Cardiac muscle cell (in vitro differentiated cells and primary cell): ENCODE measurements at regions not wholly inside any gene's neighbourhood (a gene's known extent, or its start where the extent isn't known, plus 50 kb on each side); places are given as distances from the start of the nearest gene placed in this dataset.

Experiments
- DNase-seq, 2 donors: peaks; one replicate each; pipeline versions ENCODE4 v3.0.0 to v3.0.0-alpha.2; 2010 to 2017; ENCODE audit warnings: low read depth in 1 of 2, low spot score in 1 of 2
- H3K27ac ChIP-seq: fragments of 200-600 bp; sonication (generic); 2 replicates; pipeline ENCODE4 v1.5.1; 2016
- H3K27me3 ChIP-seq: fragments of 200-600 bp; sonication (generic); 2 replicates; pipeline ENCODE4 v1.6.0; 2016; ENCODE audit warnings: control low read depth
- H3K36me3 ChIP-seq: fragments of 200-600 bp; sonication (generic); 2 replicates; pipeline ENCODE4 v1.5.1; 2016; ENCODE audit warnings: control low read depth
- H3K4me1 ChIP-seq: fragments of 200-600 bp; sonication (generic); 2 replicates; pipeline ENCODE4 v1.8.1; 2017; ENCODE audit warnings: low read depth, mild to moderate bottlenecking, mixed run types
- H3K4me3 ChIP-seq: fragments of 200-600 bp; sonication (generic); 2 replicates; pipeline ENCODE4 v1.5.1; 2016; ENCODE audit warnings: mild to moderate bottlenecking
- H3K9me3 ChIP-seq: fragments of 200-600 bp; sonication (generic); 2 replicates; pipeline ENCODE4 v1.5.1; 2017; ENCODE audit warnings: low read depth, mild to moderate bottlenecking, control low read depth
- TF ChIP-seq, protein P1 (sequence below): IDR thresholded peaks from 2 replicates; pipeline ENCODE4 v1.5.1; 2012; ENCODE audit warnings: low read depth, mild to moderate bottlenecking, low read length

DNA sequence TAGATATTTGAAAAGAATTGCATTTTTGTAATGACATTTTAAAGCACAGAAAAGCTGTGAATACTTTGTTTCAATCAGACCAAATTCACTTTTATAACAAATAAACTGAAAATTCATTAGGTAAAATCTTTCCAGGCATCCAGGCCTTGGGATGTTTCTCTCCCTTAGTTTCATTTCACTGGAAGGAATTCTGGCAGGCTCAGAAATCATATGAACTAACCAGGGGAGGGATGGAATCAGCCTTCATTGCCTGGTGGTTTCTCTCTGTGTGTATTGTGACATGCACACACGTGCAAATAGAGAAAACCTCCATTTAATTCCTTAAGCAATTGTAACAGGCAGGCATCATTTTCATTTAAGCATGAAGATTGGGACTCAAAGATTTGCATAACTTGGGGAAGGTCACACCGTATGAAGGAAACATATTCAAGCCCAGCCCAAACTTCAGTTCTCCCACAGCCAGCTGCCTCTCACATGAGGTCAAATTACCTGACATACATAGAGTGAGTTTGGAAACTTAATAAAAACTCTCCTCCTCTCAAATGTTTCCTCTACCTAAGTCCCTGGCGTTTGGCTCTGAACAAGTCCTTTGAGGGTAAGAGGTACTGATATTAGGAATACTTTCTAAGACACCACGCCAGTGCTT is 376.1 kb upstream of the MCTP2 start:
- Histone ChIP-seq H3K36me3 (no peaks in the 10 kb centered on the region), H3K27me3 (no peaks in the 10 kb centered on the region), H3K4me1 (no peaks in the 10 kb centered on the region), H3K4me3 (no peak overlapping the region), H3K9me3 (no peaks in the 10 kb centered on the region), H3K27ac (no peak overlapping the region)
- TF ChIP-seq, protein P1, sequence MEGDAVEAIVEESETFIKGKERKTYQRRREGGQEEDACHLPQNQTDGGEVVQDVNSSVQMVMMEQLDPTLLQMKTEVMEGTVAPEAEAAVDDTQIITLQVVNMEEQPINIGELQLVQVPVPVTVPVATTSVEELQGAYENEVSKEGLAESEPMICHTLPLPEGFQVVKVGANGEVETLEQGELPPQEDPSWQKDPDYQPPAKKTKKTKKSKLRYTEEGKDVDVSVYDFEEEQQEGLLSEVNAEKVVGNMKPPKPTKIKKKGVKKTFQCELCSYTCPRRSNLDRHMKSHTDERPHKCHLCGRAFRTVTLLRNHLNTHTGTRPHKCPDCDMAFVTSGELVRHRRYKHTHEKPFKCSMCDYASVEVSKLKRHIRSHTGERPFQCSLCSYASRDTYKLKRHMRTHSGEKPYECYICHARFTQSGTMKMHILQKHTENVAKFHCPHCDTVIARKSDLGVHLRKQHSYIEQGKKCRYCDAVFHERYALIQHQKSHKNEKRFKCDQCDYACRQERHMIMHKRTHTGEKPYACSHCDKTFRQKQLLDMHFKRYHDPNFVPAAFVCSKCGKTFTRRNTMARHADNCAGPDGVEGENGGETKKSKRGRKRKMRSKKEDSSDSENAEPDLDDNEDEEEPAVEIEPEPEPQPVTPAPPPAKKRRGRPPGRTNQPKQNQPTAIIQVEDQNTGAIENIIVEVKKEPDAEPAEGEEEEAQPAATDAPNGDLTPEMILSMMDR, result no peak
- DNase-seq, result no peak

DNA sequence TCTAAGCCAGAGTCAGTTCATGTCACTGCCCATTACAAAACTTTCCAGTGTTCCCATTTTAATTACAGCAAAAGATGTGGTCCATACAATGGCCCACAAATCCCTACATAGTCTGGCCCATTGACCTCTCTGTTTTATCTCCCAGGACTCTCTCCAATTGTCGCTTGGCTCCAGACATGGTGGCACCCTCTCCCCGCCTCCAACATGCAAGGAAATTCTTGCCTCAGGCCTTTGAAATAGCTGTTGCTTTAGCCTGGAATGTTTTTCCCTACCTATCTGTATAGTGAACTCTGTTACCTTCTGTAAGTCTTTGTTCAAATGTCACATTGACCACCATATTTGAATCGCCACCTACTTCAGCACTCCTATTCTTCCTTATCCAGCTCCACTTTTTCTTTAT is 377.3 kb upstream of the MCTP2 start:
- Histone ChIP-seq H3K27me3 (no peaks in the 10 kb centered on the region), H3K9me3 (no peaks in the 10 kb centered on the region), H3K4me3 (no peak overlapping the region), H3K27ac (no peak overlapping the region), H3K4me1 (no peaks in the 10 kb centered on the region), H3K36me3 (no peaks in the 10 kb centered on the region)
- TF ChIP-seq, protein P1, result no peak
- no peak for DNase-seq

DNA sequence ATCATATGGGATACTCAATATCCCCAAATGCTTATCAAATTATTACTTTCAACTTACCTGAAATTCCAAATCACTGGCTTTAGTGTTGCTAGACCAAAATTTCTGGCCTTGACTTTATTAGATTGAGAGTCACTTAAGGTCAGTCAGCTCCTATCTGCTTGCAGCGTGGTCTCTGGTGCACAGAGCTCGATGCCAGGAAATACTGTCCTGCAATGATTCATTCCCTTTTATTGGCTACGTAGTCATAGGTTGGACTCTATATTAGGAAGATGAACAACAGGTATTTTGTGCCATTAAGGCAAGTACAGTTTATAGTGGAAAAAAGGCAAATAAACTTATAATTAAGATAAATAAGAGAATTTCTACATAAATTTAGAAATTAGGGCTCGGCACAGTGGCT is 378.6 kb upstream of the MCTP2 start:
- Histone ChIP-seq H3K36me3 (no peaks in the 10 kb centered on the region), H3K27ac (no peak overlapping the region), H3K4me3 (no peak overlapping the region), H3K9me3 (no peaks in the 10 kb centered on the region), H3K27me3 (no peaks in the 10 kb centered on the region), H3K4me1 (no peaks in the 10 kb centered on the region)
- TF ChIP-seq, protein P1, result no peak
- no peak for DNase-seq

DNA sequence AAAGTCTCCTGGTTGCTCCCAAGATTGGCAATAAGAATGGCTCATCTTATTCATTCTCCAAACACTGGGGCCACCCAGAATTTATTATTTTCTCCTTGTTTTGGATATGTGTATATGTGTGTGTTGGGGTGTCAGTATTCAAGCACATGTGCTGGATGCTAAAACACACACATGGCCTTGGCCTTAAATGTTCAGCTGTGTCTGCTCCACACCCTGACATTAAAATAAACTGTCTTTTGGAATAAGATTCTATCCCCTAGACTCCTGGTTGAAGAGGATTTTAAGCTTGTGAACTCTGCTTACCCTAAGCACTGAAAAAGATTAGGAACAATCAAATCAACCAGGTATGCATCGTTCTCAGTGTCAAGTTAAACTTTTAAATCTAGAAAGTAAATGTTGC is 382.9 kb upstream of the MCTP2 start:
- no peaks in the 10 kb centered on the region for H3K36me3 ChIP-seq
- DNase-seq, result no peak
- TF ChIP-seq, protein P1, result no peak
- H3K27me3 ChIP-seq, result no peaks in the 10 kb centered on the region
- no peaks in the 10 kb centered on the region for H3K4me1 ChIP-seq
- H3K4me3 ChIP-seq, result no peak overlapping the region
- H3K9me3 ChIP-seq, result no peaks in the 10 kb centered on the region
- no peak overlapping the region for H3K27ac ChIP-seq

DNA sequence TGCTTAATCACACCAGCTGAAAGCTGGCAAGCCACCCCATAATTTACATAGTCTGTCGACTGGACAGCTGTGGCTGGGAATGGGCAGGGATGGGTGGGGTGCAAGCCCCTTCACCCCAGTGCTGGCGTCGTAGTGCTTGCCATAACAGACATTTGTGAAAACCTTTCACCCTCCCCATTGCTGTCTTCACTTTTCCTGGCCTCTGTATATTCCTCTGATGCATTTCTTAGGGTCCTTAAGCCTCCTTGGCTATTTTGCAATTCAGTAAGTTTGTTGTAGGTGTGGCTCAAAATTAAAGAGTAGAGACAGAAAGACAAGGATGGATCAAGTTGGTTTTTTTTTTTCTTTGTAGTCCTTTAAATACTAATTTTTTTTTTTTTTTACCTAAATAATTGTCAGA is 383.3 kb upstream of the MCTP2 start:
- no peak for DNase-seq
- Histone ChIP-seq H3K27ac (no peak overlapping the region), H3K9me3 (no peaks in the 10 kb centered on the region), H3K4me1 (no peaks in the 10 kb centered on the region), H3K27me3 (no peaks in the 10 kb centered on the region), H3K36me3 (no peaks in the 10 kb centered on the region), H3K4me3 (no peak overlapping the region)
- TF ChIP-seq, protein P1, result no peak
